ENCODE measurements at regions not wholly inside any gene's neighbourhood (a gene's known extent, or its start where the extent isn't known, plus 50 kb on each side); places are given as distances from the start of the nearest gene placed in this dataset.

- H3T11ph ChIP-seq (ENCODE audit: low read length) = no peak overlapping the region
- TF ChIP-seq CTCF (conservative IDR thresholded peaks at IDR 0.05) = no peak
- Mint-ChIP-seq H3K27ac (no peak overlapping the region), H3K4me1 (no peaks in the 10 kb centered on the region), H3K27me3 (ENCODE audit: low read depth) (no peaks in the 10 kb centered on the region), H3K9me3 (no peaks in the 10 kb centered on the region), H3K36me3 (ENCODE audit: insufficient read depth in 1 of 3, low read depth in 3 of 3) (no peaks in the 10 kb centered on the region), H3K4me3 (no peak overlapping the region)
- H4K20me1 ChIP-seq (ENCODE audit: control insufficient read depth, insufficient read depth, insufficient read length) = no peaks in the 10 kb centered on the region
- no peak overlapping the region for H2BK15ac ChIP-seq (ENCODE audit: low read depth, low read length)
- H4K5ac ChIP-seq (ENCODE audit: insufficient read length, low read depth, low read length) = no peak overlapping the region
- H3K4me2 ChIP-seq (ENCODE audit: insufficient read depth, insufficient read length, low read length) = no peak overlapping the region
- no peaks in the 10 kb centered on the region for H3K79me1 ChIP-seq (ENCODE audit: insufficient read depth, low read depth, low read length, poor library complexity, severe bottlenecking)
- no peak overlapping the region for H2BK120ac ChIP-seq (ENCODE audit: low read depth, low read length, poor library complexity, severe bottlenecking)
- H3K27me3 ChIP-seq (ENCODE audit: insufficient read depth, low read length) = no peaks in the 10 kb centered on the region
- no peaks in the 10 kb centered on the region for H3K9me3 ChIP-seq (ENCODE audit: control insufficient read depth, low read depth, low read length)
- H2AFZ ChIP-seq (ENCODE audit: low read length) = no peak overlapping the region
- H2BK5ac ChIP-seq (ENCODE audit: insufficient read length, low read length) = no peak overlapping the region
- no peak overlapping the region for H4K91ac ChIP-seq (ENCODE audit: insufficient read length, low read depth, low read length)
- H3K56ac ChIP-seq (ENCODE audit: insufficient read length, low read depth, low read length) = no peak overlapping the region
- no peak overlapping the region for H2BK12ac ChIP-seq (ENCODE audit: insufficient read length, low read depth, low read length)
- WGBS (ENCODE audit: extremely low coverage, insufficient read length, low lambda C conversion rate) = no CpG with 5 or more reads among the region's 1 CpG
- H3K18ac ChIP-seq (ENCODE audit: insufficient read length, low read depth, low read length) = no peak overlapping the region
- H3K4me1 ChIP-seq (ENCODE audit: insufficient read depth, low read length) = no peaks in the 10 kb centered on the region
- H3K79me2 ChIP-seq (ENCODE audit: insufficient read depth, low read length) = no peaks in the 10 kb centered on the region
- H3K9ac ChIP-seq (ENCODE audit: extremely low read depth, insufficient read length, low read length) = no peak overlapping the region
- H4K8ac ChIP-seq (replicated peaks; ENCODE audit: insufficient read length, low read depth, low read length) = no peak overlapping the region
- DNase-seq = no peak
- H3K23me2 ChIP-seq (ENCODE audit: insufficient read length, low read depth, low read length, poor library complexity, severe bottlenecking) = no peaks in the 10 kb centered on the region
- H3K14ac ChIP-seq (ENCODE audit: insufficient read depth, low read length) = no peak overlapping the region
- H2AK5ac ChIP-seq (ENCODE audit: insufficient read length, low read length) = no peak overlapping the region
- no peak overlapping the region for H3K27ac ChIP-seq (ENCODE audit: insufficient read length, low read depth, low read length)
- H3K23ac ChIP-seq (ENCODE audit: insufficient read length, low read depth, low read length) = no peak overlapping the region
- no peak overlapping the region for H3K4ac ChIP-seq (ENCODE audit: low read depth, low read length)
- no peak overlapping the region for H2BK20ac ChIP-seq (ENCODE audit: low read depth, low read length, poor library complexity, severe bottlenecking)
Observed at GRCh38 chr5:103866169-103866568, 303.6 kb upstream of the NUDT12 start.
